ENCODE measurements at regions not wholly inside any gene's neighbourhood (a gene's known extent, or its start where the extent isn't known, plus 50 kb on each side); places are given as distances from the start of the nearest gene placed in this dataset.
"Not testable (repeated sequence)": the region's sequence is repeated elsewhere in the genome, so short reads cannot be mapped to it uniquely, and the experiment has no call there.

GRCh38 chr7:150101282-150101681, 221.9 kb upstream of the LRRC61 start:
- not testable (repeated sequence) for H3K4me3 Mint-ChIP-seq, H3K27ac Mint-ChIP-seq, H3K4me1 Mint-ChIP-seq, H3K27me3 Mint-ChIP-seq, H3K36me3 Mint-ChIP-seq, H3K9me3 Mint-ChIP-seq

DNA sequence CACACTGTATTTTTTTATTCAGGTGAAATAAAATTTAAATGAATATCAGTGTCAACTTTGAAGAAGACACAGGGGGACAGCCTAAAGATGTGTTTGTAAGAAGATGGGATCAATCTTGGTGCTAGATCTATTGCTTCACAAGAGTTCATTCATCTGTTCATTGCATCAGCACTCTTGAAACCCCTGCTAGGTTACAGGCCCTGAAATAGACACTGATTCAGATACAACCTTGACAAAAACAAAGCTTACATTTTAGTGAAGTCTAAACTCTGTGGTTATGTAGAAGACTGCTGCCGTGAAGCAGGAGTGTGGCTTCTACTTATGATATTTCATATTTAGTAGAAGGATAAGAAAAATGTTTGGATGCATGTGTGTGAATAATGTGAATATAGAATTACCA, 215.9 kb upstream of the LRRC61 start:
- not testable (repeated sequence) for H3K4me3 Mint-ChIP-seq, H3K27ac Mint-ChIP-seq, H3K9me3 Mint-ChIP-seq, H3K4me1 Mint-ChIP-seq, H3K27me3 Mint-ChIP-seq, H3K36me3 Mint-ChIP-seq

DNA sequence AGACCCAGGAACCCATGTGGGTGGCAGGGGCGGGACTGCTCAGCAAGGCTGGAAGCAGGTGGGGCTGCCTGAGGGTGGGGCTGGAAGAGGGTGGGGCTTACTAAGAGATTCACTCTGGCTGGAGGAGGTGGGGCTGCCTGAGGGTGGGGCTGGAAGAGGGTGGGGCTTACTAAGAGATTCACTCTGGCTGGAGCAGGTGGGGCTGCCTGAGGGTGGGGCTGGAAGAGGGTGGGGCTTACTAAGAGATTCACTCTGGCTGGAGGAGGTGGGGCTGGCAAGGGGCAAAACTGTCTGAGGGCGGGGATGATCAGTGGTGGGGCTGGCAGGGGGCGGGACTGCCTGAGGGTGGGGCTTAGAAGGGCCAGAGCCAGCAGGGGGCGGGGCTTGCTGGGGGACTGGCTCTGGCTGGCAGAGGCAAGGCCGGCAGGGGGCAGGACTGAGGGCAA, 212.8 kb upstream of the LRRC61 start:
- H3K4me1 Mint-ChIP-seq, H3K27ac Mint-ChIP-seq, H3K9me3 Mint-ChIP-seq, H3K36me3 Mint-ChIP-seq, H3K4me3 Mint-ChIP-seq, H3K27me3 Mint-ChIP-seq: not testable (repeated sequence)

DNA sequence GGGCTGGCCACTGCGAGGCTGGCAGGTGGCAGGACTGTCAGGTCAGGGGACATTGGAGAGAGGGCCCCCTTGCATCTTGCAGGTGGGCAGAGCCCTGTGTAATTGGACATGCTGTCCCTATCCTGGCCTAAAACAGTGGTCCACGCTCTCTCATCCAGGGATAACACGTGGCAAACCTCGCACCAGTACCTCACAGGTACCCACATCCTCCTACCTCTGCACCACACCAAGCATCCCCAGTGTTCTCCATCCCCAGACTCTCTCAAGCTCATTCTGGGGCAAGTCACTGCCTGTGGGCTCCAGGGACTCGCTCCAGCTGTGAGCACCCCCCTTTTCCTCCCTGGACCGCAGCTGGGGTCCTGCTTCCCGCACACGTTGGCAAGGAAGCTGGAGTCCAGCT, 212.3 kb upstream of the LRRC61 start:
- not testable (repeated sequence) for H3K27me3 Mint-ChIP-seq, H3K4me3 Mint-ChIP-seq, H3K4me1 Mint-ChIP-seq, H3K36me3 Mint-ChIP-seq, H3K27ac Mint-ChIP-seq, H3K9me3 Mint-ChIP-seq

DNA sequence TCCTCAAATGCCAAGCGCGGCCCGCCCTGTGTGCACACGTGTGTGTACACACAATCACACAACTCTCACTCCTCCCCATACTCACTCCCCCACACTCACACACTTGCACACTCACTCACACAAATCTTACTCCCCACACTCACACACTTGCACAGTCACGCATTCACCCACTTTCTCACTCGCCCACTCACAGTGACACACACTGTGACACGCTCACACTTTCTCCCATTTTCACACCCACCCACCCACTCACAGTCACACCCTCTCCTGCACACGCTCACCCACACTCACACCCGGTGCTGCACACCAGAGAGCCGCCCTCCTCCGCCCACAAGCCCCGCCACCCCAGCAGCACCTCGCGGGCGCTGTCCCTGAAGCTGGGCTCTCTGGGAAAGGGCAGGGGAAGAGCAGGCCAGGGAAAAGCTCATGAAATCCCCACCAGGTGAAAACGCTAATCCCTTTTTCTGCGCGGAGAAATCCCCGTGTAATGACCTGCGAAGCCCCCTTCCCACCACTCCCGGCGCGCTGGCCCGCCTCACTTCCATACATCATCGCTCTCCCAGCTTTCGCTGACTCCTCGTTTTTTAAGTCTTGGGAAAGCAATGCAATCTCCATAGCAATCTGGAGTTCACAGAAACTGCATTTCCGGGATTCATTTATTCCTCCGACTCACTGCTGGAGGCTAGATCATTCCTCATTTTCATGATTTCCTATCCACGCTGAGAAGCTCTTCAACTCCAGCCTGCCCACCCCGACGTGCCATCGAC, 211.6 kb upstream of the LRRC61 start:
- H3K4me1 Mint-ChIP-seq, H3K9me3 Mint-ChIP-seq, H3K4me3 Mint-ChIP-seq, H3K36me3 Mint-ChIP-seq, H3K27me3 Mint-ChIP-seq, H3K27ac Mint-ChIP-seq: not testable (repeated sequence)

DNA sequence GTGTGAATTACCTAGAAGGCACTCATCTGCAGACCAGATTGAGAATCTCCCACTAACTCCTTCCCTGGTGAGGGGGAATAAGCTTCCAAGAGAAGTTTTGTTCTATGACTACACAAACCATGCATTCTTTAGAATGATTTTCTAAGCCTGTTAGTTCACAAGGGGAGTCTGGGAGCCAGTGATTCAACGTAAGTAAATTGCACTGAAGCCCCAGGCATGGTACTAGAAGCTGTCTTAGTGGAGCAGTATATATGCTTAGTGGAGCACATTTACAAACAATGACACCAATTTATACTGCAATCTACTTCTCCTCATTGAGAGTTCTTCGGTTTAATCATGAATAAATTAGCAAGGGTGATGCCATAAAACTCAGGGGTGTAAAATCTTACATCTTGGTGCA, 209.9 kb upstream of the LRRC61 start:
- H3K4me3 Mint-ChIP-seq, H3K27me3 Mint-ChIP-seq, H3K36me3 Mint-ChIP-seq, H3K4me1 Mint-ChIP-seq, H3K9me3 Mint-ChIP-seq, H3K27ac Mint-ChIP-seq: not testable (repeated sequence)

GRCh38 chr7:150114591-150114990, 208.6 kb upstream of the LRRC61 start:
- not testable (repeated sequence) for H3K4me3 Mint-ChIP-seq, H3K27me3 Mint-ChIP-seq, H3K36me3 Mint-ChIP-seq, H3K9me3 Mint-ChIP-seq, H3K27ac Mint-ChIP-seq, H3K4me1 Mint-ChIP-seq

- not testable (repeated sequence) for H3K27ac Mint-ChIP-seq, H3K4me3 Mint-ChIP-seq, H3K36me3 Mint-ChIP-seq, H3K27me3 Mint-ChIP-seq, H3K4me1 Mint-ChIP-seq
- H3K9me3 Mint-ChIP-seq: peaks cover 3 to 10% (median 9%) of the 10 kb centered on the region in 3 donors
These were observed 203.2 kb upstream of the LRRC61 start for GRCh38 chr7:150119966-150120365.

- H3K27me3 Mint-ChIP-seq, H3K27ac Mint-ChIP-seq, H3K4me3 Mint-ChIP-seq, H3K36me3 Mint-ChIP-seq, H3K4me1 Mint-ChIP-seq, H3K9me3 Mint-ChIP-seq: not testable (repeated sequence)
These were observed 197.3 kb upstream of the LRRC61 start for GRCh38 chr7:150125831-150126230.

DNA sequence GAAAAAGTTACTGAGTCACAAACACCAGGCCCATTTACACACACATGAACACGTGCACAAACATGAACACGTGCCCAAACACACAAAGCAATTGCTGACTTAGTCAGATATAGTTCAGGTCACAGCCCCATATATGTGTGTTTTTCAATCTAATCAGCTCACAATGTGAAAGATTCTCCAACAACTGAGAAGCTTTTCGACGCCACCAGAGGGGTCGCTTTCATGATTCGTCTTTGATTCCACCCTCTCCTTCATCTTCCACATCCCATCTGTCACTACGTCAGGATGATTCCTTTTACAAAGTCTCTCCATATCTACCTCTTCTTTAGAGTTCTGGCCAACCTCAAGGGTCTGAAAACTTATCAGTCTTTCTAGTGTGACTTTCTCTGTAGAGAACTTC, 188.7 kb upstream of the LRRC61 start:
- not testable (repeated sequence) for H3K4me3 Mint-ChIP-seq, H3K36me3 Mint-ChIP-seq, H3K9me3 Mint-ChIP-seq, H3K4me1 Mint-ChIP-seq, H3K27ac Mint-ChIP-seq, H3K27me3 Mint-ChIP-seq

DNA sequence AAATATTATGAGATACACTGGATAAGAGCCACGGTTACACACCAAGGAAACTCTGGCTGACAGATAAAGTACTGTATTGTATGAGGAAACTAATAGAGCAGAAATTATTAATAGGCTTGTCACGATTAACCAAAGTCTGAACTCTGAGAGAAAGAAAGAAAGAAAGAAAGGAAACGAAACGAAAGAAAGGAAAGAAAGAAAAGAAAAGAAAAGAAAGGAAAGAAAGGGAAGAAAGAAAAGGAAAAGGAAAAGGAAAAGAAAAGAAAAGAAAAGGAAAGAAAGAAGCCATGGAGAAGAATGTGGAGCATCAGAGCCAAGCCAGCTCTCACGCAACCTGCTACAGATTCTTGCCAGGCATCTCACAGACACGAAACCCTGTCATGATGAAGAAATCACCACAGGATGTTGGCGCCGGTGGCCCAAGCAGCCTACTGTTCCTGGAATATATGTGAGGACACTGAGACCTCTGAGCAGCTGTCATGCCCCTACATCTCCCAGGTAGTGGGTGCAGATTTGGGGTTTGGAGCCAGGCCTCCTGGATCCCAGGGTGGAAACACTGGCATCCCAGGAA, 187.4 kb upstream of the LRRC61 start:
- H3K27me3 Mint-ChIP-seq, H3K27ac Mint-ChIP-seq, H3K9me3 Mint-ChIP-seq, H3K36me3 Mint-ChIP-seq, H3K4me3 Mint-ChIP-seq, H3K4me1 Mint-ChIP-seq: not testable (repeated sequence)

DNA sequence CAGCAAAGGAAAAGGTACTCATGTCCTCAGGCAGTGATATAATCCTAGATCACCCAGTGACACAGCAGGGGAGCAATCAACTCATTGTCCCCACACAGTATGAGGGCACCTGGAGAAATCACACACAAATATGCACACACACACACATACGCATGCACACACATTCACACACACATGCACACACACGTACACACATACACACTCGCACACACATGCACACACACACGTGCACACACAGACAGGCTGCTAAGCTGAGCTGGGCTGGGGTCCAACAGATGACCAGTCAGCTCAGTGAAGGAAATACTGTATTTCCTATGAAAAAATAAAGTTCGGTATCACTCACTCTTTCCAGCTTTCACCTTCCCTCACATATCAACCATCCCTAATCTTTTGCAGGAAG, 183.3 kb upstream of the LRRC61 start:
- not testable (repeated sequence) for H3K4me3 Mint-ChIP-seq, H3K4me1 Mint-ChIP-seq, H3K36me3 Mint-ChIP-seq, H3K9me3 Mint-ChIP-seq, H3K27ac Mint-ChIP-seq, H3K27me3 Mint-ChIP-seq

GRCh38 chr7:150141525-150142345, 181.4 kb upstream of the LRRC61 start:
- not testable (repeated sequence) for H3K4me1 Mint-ChIP-seq, H3K27me3 Mint-ChIP-seq, H3K9me3 Mint-ChIP-seq, H3K4me3 Mint-ChIP-seq, H3K27ac Mint-ChIP-seq, H3K36me3 Mint-ChIP-seq

- not testable (repeated sequence) for H3K9me3 Mint-ChIP-seq, H3K27ac Mint-ChIP-seq, H3K4me3 Mint-ChIP-seq, H3K4me1 Mint-ChIP-seq, H3K27me3 Mint-ChIP-seq, H3K36me3 Mint-ChIP-seq
These were observed 177.0 kb upstream of the LRRC61 start for GRCh38 chr7:150146124-150146523.

GRCh38 chr7:150147524-150147923, 175.6 kb upstream of the LRRC61 start:
- H3K27ac Mint-ChIP-seq, H3K36me3 Mint-ChIP-seq, H3K27me3 Mint-ChIP-seq, H3K9me3 Mint-ChIP-seq, H3K4me1 Mint-ChIP-seq, H3K4me3 Mint-ChIP-seq: not testable (repeated sequence)

- not testable (repeated sequence) for H3K36me3 Mint-ChIP-seq, H3K4me3 Mint-ChIP-seq, H3K9me3 Mint-ChIP-seq, H3K27ac Mint-ChIP-seq, H3K27me3 Mint-ChIP-seq, H3K4me1 Mint-ChIP-seq
These were observed 167.1 kb upstream of the LRRC61 start for GRCh38 chr7:150156015-150156414.

Measured in IgD-negative memory B cell (primary cell).